Astrocyte of the spinal cord (primary cell): ENCODE measurements at regions not wholly inside any gene's neighbourhood (a gene's known extent, or its start where the extent isn't known, plus 50 kb on each side); places are given as distances from the start of the nearest gene placed in this dataset.

Experiments used
- DNase-seq: peaks from one replicate; pipeline ENCODE4 v3.0.0; 2011; ENCODE audit warnings: low read depth, low spot score
- H3K4me3 ChIP-seq: 2 replicates; pipeline ENCODE4 v1.5.1; 2011; ENCODE audit warnings: low read depth, mild to moderate bottlenecking, low read length, moderate library complexity
- in situ Hi-C: cut with HindIII; loops from 2 replicates; pipeline ENCODE4 v1.10.0; 2017; ENCODE audit warnings: low sequenced_read_pairs
- TF ChIP-seq, protein P1 (sequence below): IDR thresholded peaks from 2 replicates; pipeline ENCODE4 v1.5.1; 2012; ENCODE audit warnings: low read depth, mild to moderate bottlenecking, low read length, inconsistent platforms

DNA sequence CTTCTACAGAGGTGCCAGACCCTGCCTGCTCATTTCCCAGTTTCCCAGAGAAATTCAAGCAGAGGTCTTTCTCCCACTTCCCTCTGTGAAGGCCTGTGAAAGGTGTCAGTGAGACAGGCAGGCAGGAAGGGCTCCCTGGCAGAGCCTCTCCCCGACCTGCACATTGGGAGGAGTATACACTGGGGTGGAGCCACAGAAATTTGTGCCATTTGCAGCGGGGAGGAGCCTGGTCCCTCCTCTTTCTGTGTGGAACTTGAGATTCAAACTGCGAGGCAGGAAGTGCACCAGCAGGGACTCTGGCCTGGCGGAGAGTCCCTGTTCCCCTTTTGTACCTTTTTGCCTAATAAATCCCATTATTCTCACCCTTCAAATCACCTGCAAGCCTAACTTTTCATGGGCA lies 54.6 kb upstream of the OPN4 start:
- DNase-seq, result no peak
- H3K4me3 ChIP-seq, result no peak overlapping the region
- TF ChIP-seq, protein P1, sequence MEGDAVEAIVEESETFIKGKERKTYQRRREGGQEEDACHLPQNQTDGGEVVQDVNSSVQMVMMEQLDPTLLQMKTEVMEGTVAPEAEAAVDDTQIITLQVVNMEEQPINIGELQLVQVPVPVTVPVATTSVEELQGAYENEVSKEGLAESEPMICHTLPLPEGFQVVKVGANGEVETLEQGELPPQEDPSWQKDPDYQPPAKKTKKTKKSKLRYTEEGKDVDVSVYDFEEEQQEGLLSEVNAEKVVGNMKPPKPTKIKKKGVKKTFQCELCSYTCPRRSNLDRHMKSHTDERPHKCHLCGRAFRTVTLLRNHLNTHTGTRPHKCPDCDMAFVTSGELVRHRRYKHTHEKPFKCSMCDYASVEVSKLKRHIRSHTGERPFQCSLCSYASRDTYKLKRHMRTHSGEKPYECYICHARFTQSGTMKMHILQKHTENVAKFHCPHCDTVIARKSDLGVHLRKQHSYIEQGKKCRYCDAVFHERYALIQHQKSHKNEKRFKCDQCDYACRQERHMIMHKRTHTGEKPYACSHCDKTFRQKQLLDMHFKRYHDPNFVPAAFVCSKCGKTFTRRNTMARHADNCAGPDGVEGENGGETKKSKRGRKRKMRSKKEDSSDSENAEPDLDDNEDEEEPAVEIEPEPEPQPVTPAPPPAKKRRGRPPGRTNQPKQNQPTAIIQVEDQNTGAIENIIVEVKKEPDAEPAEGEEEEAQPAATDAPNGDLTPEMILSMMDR, result no peak
- in situ Hi-C loops, result no loop called here

GRCh38 chr10:86600296-86600695 lies 54.1 kb upstream of the OPN4 start:
- H3K4me3 ChIP-seq, result no peak overlapping the region
- in situ Hi-C loops, result no loop called here
- TF ChIP-seq, protein P1, result no peak
- no peak for DNase-seq

DNA sequence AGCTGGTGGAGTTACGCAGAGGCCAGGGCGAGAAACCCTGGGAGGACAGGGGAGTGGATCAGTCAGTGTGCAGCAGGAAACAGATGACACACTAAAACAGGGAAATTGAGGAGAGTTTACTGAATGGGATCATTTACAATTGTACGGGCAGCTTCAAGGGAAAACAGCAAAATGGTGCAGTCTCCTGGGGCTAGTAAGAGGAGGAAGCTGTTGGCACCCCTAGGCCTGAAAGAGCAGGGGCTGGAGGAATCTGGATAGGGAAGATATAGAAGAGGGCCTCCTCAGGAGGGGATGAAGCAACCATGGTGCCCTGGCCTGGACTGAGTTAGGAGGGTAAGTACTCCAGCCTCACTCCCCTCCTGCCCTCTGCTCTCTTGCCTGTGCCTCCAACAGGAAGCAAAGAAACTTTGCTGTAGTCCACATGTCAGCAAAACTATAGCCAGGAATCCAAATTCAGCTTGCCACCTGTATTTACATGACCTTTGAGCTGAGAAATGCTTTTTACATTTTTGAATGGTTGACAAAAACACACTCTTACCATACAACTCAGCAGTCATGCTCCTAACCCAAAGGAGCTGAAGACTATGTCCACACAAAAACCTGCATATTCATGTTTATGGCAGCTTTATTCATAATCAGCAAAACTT lies 52.3 kb upstream of the OPN4 start:
- H3K4me3 ChIP-seq, result no peak overlapping the region
- DNase-seq, result no peak
- TF ChIP-seq, protein P1, result no peak
- in situ Hi-C loops, result no loop called here

GRCh38 chr10:86603256-86603655 lies 51.1 kb upstream of the OPN4 start:
- TF ChIP-seq, protein P1, result no peak
- in situ Hi-C loops, result no loop called here
- DNase-seq, result no peak
- H3K4me3 ChIP-seq, result no peak overlapping the region
